HepG2 (cell line): ENCODE measurements at regions not wholly inside any gene's neighbourhood (a gene's known extent, or its start where the extent isn't known, plus 50 kb on each side); places are given as distances from the start of the nearest gene placed in this dataset.
"Not testable (repeated sequence)": the region's sequence is repeated elsewhere in the genome, so short reads cannot be mapped to it uniquely, and the experiment has no call there.

ENCODE experiments used
- BHLHE40 ChIP-seq: IDR thresholded peaks from 2 replicates; pipeline ENCODE4 v1.6.1; 2011; ENCODE audit warnings: low read length, improper control_type of control experiment
- CTCF ChIP-seq: sonication (generic); formaldehyde crosslinking; IDR thresholded peaks from 2 replicates; pipeline ENCODE4 v1.5.0; 2020; ENCODE audit warnings: mild to moderate bottlenecking, missing genetic modification reagents, moderate library complexity
- HMGA1 ChIP-seq: sonication (generic); formaldehyde crosslinking; conservative IDR thresholded peaks from 2 replicates; pipeline ENCODE4 v1.4.0; 2020; ENCODE audit warnings: missing genetic modification reagents
- RAD21 ChIP-seq: fragments of 450-650 bp; formaldehyde crosslinking; IDR thresholded peaks from 2 replicates; pipeline ENCODE4 v1.5.0; 2020; ENCODE audit warnings: mild to moderate bottlenecking
- RARG ChIP-seq: sonication (generic); formaldehyde crosslinking; IDR thresholded peaks from 2 replicates; pipeline ENCODE4 v1.4.0; 2020; ENCODE audit warnings: low read depth, mild to moderate bottlenecking, missing genetic modification reagents
- SRSF9 ChIP-seq: fragments of 200-400 bp; formaldehyde crosslinking; IDR thresholded peaks from 2 replicates; pipeline ENCODE4 v1.6.1; 2018; ENCODE audit warnings: borderline replicate concordance, mild to moderate bottlenecking, low read depth, low read length; ENCODE audit not compliant: insufficient read depth, poor library complexity, severe bottlenecking
- TARDBP ChIP-seq: sonication (generic); formaldehyde crosslinking; IDR thresholded peaks from 2 replicates; pipeline ENCODE4 v1.8.0; 2022; ENCODE audit warnings: mild to moderate bottlenecking, missing genetic modification reagents
- ZNF224 ChIP-seq: sonication (generic); formaldehyde crosslinking; IDR thresholded peaks from 2 replicates; pipeline ENCODE4 v1.5.0; 2020; ENCODE audit warnings: mild to moderate bottlenecking, missing genetic modification reagents
- ZNF343 ChIP-seq: sonication (generic); formaldehyde crosslinking; IDR thresholded peaks from 2 replicates; pipeline ENCODE4 v1.4.0; 2020; ENCODE audit warnings: mild to moderate bottlenecking, missing genetic modification reagents
- ZNF407 ChIP-seq: sonication (generic); formaldehyde crosslinking; IDR thresholded peaks from one replicate; pipeline ENCODE4 v1.5.1; 2020; ENCODE audit warnings: mild to moderate bottlenecking, missing genetic modification reagents; ENCODE audit errors: not compliant biosample characterization
- ZNF605 ChIP-seq: sonication (generic); formaldehyde crosslinking; IDR thresholded peaks from 2 replicates; pipeline ENCODE4 v1.8.0; 2022; ENCODE audit warnings: mild to moderate bottlenecking, missing genetic modification reagents
- TF ChIP-seq, protein P1 (sequence below): IDR thresholded peaks from 2 replicates; pipeline ENCODE4 v1.6.1; 2016; ENCODE audit warnings: low read depth, borderline replicate concordance

- TF ChIP-seq RAD21 (CRISPR knock-in tag); TARDBP (CRISPR knock-in tag); CTCF (CRISPR knock-in tag); ZNF407 (CRISPR knock-in tag); ZNF605; ZNF224 (CRISPR knock-in tag); RARG (CRISPR knock-in tag); BHLHE40; HMGA1 (CRISPR knock-in tag); SRSF9; ZNF343 (CRISPR knock-in tag): not testable (repeated sequence)
- TF ChIP-seq, protein P1, sequence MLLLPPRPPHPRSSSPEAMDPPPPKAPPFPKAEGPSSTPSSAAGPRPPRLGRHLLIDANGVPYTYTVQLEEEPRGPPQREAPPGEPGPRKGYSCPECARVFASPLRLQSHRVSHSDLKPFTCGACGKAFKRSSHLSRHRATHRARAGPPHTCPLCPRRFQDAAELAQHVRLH (CRISPR knock-in tag), result not testable (repeated sequence)
These were observed 104.9 kb downstream of the ZNF267 start for GRCh38 chr16:31978463-31978862.
